Retinal pigment epithelial cell (primary cell): ENCODE measurements at regions not wholly inside any gene's neighbourhood (a gene's known extent, or its start where the extent isn't known, plus 50 kb on each side); places are given as distances from the start of the nearest gene placed in this dataset.
"Not testable (repeated sequence)": the region's sequence is repeated elsewhere in the genome, so short reads cannot be mapped to it uniquely, and the experiment has no call there.

Experiments used
- DNase-seq: peaks from one replicate; pipeline ENCODE4 v3.0.0-alpha.2; 2010; ENCODE audit warnings: low read depth
- H3K4me3 ChIP-seq: 2 replicates; pipeline ENCODE4 v1.5.1; 2011; ENCODE audit warnings: mild to moderate bottlenecking, low read length, control low read depth, moderate library complexity
- CTCF ChIP-seq: conservative IDR thresholded peaks from 2 replicates; pipeline ENCODE4 v1.5.1; 2011; ENCODE audit warnings: low read depth, low read length, control low read depth, inconsistent platforms

DNA sequence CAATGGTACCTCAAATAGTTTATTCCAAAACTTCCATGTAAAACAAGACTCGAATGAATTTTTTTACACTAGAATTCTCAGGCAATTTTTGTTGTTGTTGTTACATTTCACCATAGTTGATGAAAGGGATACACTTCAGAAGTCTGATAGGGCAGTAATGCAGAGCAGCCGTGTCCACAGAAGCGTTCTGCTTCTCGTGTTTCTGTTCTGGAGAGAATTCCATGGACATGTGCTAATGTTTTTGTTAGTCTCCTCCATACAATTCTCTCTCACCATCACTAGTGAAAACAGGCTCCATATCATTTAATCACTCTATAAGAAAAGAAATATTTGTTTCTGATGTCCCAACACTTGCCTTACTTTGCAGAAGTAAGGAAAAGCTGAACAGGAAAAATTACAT is 606.1 kb downstream of the SLC16A7 start:
- TF ChIP-seq CTCF, result no peak
- H3K4me3 ChIP-seq, result no peak overlapping the region
- DNase-seq, result no peak

DNA sequence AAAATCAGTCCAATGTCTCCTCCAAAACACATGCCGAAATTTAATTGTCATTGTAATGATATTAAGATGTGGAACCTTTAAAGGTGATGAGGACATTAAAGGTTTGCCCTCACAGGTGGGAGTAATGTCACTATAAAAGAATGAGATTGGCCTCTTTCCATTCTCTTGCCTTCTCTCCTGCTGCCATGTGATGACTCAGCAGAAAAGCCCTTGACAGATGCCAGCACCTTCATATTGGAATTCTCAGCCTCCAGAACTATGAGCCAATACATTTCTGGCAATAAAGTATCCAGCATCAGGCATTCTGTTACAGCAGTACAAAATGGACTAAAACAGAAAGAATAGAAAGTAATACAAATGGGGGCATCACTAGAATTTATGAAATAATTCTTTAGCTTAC is 609.7 kb downstream of the SLC16A7 start:
- no peak overlapping the region for H3K4me3 ChIP-seq
- peak; percentile 24 for DNase-seq
- no peak for TF ChIP-seq CTCF

- no peak overlapping the region for H3K4me3 ChIP-seq
- no peak for DNase-seq
- no peak for TF ChIP-seq CTCF
These were observed 613.7 kb downstream of the SLC16A7 start for GRCh38 chr12:60209521-60209920.

GRCh38 chr12:60209933-60210332 is 614.1 kb downstream of the SLC16A7 start:
- H3K4me3 ChIP-seq, result no peak overlapping the region
- TF ChIP-seq CTCF, result no peak
- DNase-seq, result no peak

GRCh38 chr12:60210756-60211155 is 614.9 kb downstream of the SLC16A7 start:
- DNase-seq, result no peak
- no peak for TF ChIP-seq CTCF
- no peak overlapping the region for H3K4me3 ChIP-seq

DNA sequence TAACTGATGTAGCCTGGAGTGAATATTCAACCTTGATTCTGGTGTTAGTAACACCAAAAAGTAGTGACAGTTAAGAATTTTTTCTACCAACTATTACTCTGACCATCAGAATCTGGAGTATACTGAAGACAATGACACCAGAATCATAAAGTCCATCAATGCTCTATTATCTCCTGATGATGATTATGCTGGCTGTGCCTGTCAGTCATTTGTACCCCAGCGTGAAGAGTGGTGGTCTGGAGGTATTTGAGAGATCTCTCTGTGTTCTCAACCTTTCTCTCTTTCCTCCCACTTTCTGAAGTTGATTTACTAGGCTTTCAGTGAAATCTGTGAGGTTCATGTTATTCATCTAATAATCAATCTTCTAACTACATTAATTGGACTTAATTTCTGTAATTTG is 615.4 kb downstream of the SLC16A7 start:
- no peak for DNase-seq
- no peak for TF ChIP-seq CTCF
- H3K4me3 ChIP-seq, result no peak overlapping the region

DNA sequence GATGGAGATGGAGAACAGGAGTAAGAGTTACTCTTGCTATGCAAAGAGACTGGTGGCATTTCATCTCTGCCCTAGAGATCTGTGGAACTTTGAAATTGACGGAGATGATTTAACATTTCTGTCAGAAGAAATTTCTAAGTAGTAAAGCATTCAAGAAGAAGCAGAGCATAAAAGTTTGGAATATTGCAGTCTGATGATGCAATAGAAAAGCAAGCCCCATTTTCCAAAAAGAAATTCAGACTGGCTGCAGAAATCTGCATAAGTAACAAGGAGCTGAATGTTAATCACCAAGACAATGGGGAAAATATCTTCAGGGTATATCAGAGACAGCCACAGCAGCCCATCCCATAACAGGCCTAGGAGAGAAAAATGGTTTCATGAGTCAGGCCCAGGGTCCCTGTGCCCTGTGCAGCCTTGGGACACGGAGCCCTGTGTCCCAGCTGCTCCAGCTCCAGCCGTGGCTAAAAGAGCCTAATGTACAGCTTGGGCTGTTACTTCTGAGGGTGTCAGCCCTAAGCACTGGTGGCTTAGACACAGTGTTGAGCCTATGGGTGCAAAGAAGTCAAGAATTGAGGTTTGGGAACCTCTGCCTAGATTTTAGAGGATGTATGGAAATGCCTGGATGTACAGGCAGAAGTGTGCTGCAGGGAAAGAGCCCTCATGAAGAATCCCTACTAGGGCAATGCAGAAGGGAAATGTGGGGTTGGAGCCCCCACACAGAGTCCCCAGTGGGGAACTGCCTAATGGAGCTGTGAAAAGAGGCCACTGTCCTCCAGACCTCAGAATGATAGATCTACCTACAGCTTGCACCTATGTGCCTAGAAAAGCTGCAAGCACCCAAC is 616.6 kb downstream of the SLC16A7 start:
- no peak for DNase-seq
- TF ChIP-seq CTCF, result no peak
- H3K4me3 ChIP-seq, result no peak overlapping the region

GRCh38 chr12:60213272-60213671 is 617.4 kb downstream of the SLC16A7 start:
- not testable (repeated sequence) for H3K4me3 ChIP-seq, DNase-seq
